NCI-H524 treated with DMSO at 0.1 percent for 48 hours (cell line): ENCODE measurements at regions not wholly inside any gene's neighbourhood (a gene's known extent, or its start where the extent isn't known, plus 50 kb on each side); places are given as distances from the start of the nearest gene placed in this dataset.

Experiments
- DNase-seq: peaks from one replicate; lab custom pipeline; 2025; lab: John Stamatoyannopoulos, UW

DNA sequence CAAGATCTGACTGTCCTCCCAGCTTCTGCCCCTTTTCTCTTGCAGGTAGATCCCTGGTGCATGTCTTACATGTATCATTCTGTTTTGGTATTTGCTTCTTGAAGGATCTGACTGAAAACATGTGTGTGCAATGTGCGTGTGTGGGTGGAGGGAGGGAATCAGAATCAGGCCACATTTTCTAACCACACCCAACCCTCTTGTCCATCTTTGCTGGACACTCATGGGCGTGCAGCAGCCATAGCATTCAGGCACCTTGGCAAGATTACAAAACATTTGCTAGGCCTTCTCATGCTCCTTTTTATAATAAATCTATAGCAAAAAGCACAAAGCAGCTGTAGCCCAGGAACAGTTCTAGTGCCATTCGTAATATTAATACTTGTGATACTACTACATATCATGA lies 233.6 kb upstream of the E2F7 start:
- DNase-seq = no peak

- no peak for DNase-seq
Observed at GRCh38 chr12:77294016-77294415, 228.6 kb upstream of the E2F7 start.

DNA sequence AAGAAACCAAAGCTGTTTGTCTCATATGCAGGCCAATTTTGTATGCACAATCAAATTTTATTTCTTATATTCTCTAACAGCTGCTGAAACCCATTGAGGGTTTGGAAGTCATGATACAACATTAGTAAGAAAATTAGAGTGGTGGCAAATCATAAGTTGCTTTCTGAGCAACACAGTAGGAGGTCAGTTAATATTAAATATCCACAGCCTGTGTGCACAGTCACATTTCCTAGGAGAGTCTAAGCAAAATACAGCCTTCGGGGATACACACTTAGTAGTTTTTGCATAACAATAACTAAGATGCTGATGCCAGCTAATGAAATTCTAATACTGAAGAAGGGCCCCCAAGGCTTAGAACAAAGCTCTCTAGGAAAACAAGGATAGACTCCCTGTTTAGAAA lies 209.6 kb upstream of the E2F7 start:
- DNase-seq = no peak

GRCh38 chr12:77273898-77274297 lies 208.5 kb upstream of the E2F7 start:
- no peak for DNase-seq

- DNase-seq = no peak
Observed at GRCh38 chr12:77256956-77257355, 191.6 kb upstream of the E2F7 start.

- no peak for DNase-seq
Observed at GRCh38 chr12:77253321-77253720, 188.0 kb upstream of the E2F7 start.

- no peak for DNase-seq
Observed at GRCh38 chr12:77251799-77252198, 186.4 kb upstream of the E2F7 start.

DNA sequence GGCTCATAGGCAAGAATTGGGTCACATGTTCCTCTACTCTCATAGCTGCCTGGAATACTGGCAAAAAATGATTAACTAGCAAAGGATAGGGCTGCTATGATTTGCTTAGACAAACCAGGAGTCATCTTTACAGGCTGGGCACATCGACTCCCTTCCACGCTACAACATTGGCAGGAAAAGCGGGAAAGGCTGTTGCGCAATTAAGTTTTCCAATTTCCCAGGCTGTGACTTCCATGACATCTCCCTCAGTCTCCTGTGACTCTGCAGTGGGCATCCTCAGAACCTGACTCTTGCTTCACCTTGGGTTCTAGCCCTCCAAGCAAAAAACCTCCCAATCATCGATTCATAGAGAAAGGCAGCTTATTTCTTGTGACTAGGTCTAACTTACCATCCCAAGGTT lies 184.5 kb upstream of the E2F7 start:
- DNase-seq = no peak

DNA sequence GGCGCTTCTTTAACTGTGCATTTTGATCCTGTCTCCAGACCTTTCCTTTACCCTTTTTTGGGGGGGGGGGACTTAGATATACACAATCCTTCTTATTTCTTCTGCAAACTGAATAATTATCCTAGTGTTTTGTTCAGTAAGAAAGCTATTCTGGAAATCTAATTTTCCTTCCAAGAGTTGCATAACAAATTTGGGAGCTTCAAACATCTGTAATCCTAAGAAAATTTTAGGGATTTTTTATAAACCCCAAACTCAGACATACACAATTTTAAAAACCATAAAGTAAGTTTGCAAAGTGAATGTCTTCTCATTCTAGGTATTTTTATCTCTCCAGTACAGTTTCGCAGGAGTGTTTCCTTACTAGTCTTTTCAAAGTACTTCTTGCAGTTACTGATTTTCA lies 182.7 kb upstream of the E2F7 start:
- DNase-seq = no peak

DNA sequence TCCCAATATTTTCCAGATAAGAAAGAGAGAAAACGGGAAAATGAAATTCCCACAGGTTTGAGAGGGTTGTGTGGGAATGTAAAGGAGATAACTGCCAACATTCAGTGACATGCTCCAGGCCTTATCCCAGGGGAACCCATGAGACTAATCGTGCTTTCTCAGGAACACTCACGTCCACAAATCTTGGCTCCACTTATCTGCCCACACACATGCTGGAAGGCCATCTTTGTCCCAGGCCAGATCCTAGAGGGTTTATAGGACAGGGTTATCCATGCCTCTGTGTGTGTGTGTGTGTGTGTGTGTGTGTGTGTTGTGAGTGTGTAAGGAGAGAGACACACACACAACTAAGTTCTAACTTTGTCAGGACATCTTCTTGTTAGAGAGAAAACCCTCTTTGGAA lies 182.2 kb upstream of the E2F7 start:
- no peak for DNase-seq

- DNase-seq = no peak
Observed at GRCh38 chr12:77243345-77243744, 178.0 kb upstream of the E2F7 start.

GRCh38 chr12:77239617-77240016 lies 174.2 kb upstream of the E2F7 start:
- DNase-seq = no peak

- DNase-seq = no peak
Observed at GRCh38 chr12:77238335-77238734, 173.0 kb upstream of the E2F7 start.

DNA sequence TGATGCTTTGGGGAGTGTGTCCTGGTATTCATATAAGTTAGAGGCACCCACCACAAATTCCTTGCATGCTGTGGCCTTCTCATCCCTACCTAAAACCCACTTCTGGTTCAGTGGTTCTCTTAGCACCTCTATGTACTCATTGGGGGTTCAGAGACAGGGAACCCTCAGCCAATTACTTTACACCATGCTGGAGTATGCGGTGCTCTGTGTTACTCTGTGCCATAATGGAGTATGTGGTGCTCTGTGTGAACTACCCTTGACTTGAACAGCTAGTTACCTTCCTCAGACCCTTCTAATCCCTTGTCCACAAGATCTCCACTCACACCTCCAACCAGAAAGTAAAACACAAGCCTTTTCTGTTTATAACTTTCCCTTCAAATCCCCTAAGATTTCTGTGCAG lies 172.5 kb upstream of the E2F7 start:
- no peak for DNase-seq

DNA sequence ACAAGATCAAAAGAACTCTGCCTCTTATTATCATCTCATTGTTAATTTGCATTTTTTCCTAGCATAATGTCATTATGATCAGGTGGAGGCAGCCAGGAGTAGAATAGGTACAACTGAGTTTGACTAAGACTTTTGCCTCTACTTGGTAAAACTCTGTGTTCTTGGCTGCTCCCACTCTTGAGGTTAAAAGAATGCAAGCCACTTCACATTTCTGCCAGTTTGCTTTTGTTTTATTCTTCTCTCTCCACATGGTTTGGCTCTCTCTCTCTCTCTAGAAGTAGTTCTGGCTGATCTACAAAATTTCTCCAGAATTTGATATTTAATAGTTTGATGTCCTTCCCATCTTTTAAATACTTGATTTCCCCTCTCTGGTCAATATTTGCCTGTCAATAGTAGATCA lies 170.7 kb upstream of the E2F7 start:
- no peak for DNase-seq

- no peak for DNase-seq
Observed at GRCh38 chr12:77232045-77232444, 166.7 kb upstream of the E2F7 start.

GRCh38 chr12:77231501-77231918 lies 166.1 kb upstream of the E2F7 start:
- DNase-seq = no peak

- DNase-seq = no peak
Observed at GRCh38 chr12:77229640-77230442, 164.5 kb upstream of the E2F7 start.

DNA sequence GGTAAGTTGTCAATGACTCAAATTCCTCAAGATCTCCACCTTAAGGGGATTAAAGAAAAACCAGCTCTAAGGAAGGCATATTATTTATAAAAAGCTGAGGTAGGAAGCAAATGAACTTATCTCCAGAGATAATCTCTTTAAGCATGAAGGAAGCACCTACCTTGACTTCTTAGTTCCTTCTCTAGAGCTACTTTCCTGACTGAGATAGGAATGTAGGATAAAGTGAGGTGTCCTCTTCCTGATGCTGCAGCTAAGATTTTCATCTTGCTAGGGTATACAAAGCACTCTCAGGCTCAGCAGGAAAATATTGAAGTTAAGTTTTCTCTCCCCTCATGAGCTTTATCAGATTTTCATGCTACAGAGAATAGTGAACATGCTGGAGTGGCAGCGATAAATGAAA lies 163.0 kb upstream of the E2F7 start:
- no peak for DNase-seq

GRCh38 chr12:77226368-77226767 lies 161.0 kb upstream of the E2F7 start:
- DNase-seq = no peak

- DNase-seq = no peak
Observed at GRCh38 chr12:77225373-77225772, 160.0 kb upstream of the E2F7 start.

- DNase-seq = no peak
Observed at GRCh38 chr12:77224346-77224745, 159.0 kb upstream of the E2F7 start.

DNA sequence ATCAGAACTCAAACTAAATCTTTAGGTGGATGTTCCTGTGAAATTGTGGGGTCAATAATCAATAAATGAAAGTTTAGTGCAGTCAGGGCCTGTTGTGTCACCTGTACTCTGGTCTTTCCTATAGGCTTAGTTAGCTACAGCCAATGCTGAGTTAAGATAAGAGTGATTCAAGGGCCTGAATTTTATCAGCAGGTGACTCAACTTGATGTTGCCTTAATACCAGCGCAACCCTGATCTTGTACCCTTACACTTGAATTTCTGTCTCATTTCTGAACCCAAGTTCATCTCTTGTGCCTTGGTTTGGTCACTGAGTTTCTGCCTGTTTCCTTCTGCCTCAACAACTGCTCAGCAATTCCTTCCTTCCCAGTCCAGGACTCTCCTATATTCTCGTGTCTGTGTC lies 157.0 kb upstream of the E2F7 start:
- no peak for DNase-seq

- no peak for DNase-seq
Observed at GRCh38 chr12:77220586-77220985, 155.2 kb upstream of the E2F7 start.
